ENCODE measurements at regions not wholly inside any gene's neighbourhood (a gene's known extent, or its start where the extent isn't known, plus 50 kb on each side); places are given as distances from the start of the nearest gene placed in this dataset.

DNA sequence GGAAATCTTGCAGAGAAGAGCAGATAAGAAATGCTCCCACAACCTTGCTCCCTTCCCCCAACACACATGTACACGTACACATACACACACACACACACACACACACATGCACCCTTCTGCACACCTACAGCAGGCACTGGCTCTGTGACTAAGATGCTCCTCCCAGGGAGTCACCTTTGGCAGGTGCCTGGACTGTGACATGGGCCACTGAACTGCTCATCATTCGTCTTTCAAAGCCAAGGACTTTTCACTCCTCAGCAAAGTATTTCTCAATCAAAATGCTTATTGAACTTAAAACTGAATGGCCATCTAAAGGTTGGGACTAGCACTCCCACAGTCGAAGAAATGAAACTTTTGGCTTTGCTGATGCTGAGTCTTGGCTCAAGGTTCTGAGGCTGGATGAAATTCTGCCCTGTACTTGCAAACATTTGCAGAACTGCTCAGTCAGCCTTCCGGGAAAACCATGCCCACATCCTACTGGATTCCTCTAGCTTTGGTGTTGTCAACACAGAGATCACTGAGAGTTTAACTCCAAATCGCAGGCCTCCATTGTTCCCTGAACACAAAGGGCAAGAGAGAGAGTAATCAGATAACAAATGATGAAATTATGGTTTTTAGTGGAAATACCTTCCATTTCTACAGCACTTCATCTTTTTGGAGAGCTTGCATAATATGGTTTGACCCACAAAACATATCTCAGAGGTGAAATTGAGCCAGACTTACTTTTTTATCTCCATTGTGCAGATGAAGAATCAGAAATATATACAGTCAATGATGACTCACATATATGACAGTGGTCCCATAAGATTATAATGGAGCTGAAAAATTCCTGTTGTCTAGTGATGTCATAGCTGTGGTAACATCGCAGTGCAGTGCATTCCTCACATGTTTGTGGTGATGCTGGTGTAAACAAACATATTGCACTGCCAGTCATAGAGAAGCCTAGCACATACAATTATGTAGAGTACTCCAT is 72.4 kb upstream of the BCAR3 start:
- peak; percentile 97 for DNase-seq (ENCODE audit: low read depth)
- no peak overlapping the region for H3K4me3 ChIP-seq (ENCODE audit: low read depth, low read length)
- TF ChIP-seq, protein P1, sequence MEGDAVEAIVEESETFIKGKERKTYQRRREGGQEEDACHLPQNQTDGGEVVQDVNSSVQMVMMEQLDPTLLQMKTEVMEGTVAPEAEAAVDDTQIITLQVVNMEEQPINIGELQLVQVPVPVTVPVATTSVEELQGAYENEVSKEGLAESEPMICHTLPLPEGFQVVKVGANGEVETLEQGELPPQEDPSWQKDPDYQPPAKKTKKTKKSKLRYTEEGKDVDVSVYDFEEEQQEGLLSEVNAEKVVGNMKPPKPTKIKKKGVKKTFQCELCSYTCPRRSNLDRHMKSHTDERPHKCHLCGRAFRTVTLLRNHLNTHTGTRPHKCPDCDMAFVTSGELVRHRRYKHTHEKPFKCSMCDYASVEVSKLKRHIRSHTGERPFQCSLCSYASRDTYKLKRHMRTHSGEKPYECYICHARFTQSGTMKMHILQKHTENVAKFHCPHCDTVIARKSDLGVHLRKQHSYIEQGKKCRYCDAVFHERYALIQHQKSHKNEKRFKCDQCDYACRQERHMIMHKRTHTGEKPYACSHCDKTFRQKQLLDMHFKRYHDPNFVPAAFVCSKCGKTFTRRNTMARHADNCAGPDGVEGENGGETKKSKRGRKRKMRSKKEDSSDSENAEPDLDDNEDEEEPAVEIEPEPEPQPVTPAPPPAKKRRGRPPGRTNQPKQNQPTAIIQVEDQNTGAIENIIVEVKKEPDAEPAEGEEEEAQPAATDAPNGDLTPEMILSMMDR (conservative IDR thresholded peaks at IDR 0.05; ENCODE audit: low read depth, low read length), result no peak

DNA sequence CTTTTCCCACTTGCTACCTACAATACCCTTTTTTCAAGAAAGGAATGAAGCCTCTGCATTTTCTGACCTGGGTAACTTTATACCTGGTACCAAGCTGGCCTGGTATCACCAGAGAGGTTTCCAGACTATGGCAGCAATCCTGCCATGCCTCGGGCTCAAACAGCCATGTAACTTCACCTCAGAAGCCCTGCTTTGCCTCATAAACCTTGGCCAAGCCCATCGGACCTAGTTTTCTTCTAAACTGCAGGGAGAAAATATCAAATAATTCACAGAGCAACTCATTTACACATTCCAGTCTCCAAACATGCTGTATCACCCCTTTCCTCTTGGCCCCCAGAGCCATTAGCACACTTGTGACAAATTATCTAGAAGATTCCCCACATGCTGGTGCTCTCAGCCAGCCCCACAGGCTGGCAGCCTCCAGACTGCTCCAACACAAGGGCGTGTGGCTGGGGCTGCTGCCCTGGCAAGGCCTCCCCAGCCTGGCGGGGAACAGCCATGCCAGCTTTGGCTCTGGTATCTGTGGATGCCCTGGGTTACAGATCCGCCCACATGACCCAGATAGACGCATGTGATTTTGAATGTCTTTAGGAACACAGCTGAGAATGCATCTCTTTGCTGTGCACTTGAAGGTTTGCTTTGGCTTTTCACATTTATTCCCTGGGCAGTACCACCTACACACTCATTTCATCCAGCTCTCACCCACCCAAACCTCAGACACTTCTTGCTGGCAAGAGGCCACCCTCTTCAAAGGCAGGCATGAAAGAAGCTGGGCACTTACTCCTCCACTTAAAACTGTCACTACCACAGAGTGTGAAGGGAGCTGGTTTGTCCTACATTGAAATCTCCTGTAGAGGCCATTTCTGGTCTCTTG is 70.0 kb upstream of the BCAR3 start:
- no peak for DNase-seq (ENCODE audit: low read depth)
- no peak overlapping the region for H3K4me3 ChIP-seq (ENCODE audit: low read depth, low read length)

DNA sequence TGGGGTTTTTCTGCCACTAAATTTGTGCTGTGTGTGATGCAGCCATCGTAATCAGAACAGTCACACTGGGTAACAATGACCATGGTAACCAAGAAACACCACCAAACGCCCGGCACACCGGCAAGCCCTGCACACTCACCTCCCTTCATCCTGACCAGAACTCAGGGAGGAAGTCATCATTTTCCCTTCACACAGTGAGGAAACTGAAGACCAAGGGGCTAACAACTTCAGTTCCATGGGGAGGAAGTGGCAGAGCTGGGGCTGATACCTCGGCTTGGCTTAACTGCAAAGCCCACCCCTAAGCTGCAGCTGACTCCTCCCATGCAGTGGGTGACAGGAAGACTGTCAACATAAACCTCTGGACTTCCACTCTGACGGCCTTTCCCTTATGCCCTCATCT is 69.3 kb upstream of the BCAR3 start:
- DNase-seq (ENCODE audit: low read depth), result no peak
- no peak overlapping the region for H3K4me3 ChIP-seq (ENCODE audit: low read depth, low read length)
- TF ChIP-seq, protein P1 (conservative IDR thresholded peaks at IDR 0.05; ENCODE audit: low read depth, low read length), result no peak

More for the DNA sequence above, 70.0 kb upstream of the BCAR3 start:
- TF ChIP-seq, protein P1 (conservative IDR thresholded peaks at IDR 0.05; ENCODE audit: low read depth, low read length), result no peak

DNA sequence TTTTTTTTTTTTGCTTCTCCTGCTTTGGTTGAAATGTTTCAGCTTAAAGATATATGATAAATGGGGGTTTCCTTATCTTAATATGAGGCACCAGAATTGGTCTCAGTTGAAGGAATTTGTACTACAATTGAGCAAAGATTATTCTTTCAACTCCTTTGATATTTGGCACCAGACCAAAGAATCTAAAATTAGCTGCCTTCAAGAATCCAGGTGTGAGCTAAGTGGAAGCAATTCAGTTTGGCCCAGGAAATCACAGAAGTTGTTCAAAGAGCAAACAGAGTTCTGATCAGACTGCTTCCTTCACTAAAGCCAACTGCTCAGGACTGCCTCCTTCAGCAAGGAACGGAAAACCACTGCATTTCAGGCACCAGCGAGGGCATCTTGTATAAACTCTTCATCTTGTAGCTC is 68.3 kb upstream of the BCAR3 start:
- DNase-seq (ENCODE audit: low read depth), result peak; percentile 60
- no peak overlapping the region for H3K4me3 ChIP-seq (ENCODE audit: low read depth, low read length)
- TF ChIP-seq, protein P1 (conservative IDR thresholded peaks at IDR 0.05; ENCODE audit: low read depth, low read length), result peak; percentile 62

DNA sequence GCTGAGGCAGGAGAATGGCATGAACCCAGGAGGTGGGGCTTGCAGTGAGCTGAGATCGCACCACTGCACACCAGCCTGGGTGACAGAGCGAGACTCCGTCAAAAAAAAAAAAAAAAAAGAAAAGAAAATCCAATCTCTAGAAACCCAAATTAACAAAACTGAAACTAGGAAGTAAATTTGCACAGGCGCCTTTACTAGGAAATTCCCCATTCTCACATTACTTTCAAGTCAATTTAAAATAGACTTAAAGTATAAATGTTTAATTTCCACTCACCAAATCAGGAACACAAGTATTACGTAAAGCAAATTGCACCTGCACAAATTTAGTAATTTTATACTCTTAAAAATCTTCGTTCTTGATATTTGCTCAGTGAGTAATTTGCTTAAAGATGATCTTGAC is 67.8 kb upstream of the BCAR3 start:
- TF ChIP-seq, protein P1 (conservative IDR thresholded peaks at IDR 0.05; ENCODE audit: low read depth, low read length), result no peak
- no peak for DNase-seq (ENCODE audit: low read depth)
- H3K4me3 ChIP-seq (ENCODE audit: low read depth, low read length), result no peak overlapping the region

DNA sequence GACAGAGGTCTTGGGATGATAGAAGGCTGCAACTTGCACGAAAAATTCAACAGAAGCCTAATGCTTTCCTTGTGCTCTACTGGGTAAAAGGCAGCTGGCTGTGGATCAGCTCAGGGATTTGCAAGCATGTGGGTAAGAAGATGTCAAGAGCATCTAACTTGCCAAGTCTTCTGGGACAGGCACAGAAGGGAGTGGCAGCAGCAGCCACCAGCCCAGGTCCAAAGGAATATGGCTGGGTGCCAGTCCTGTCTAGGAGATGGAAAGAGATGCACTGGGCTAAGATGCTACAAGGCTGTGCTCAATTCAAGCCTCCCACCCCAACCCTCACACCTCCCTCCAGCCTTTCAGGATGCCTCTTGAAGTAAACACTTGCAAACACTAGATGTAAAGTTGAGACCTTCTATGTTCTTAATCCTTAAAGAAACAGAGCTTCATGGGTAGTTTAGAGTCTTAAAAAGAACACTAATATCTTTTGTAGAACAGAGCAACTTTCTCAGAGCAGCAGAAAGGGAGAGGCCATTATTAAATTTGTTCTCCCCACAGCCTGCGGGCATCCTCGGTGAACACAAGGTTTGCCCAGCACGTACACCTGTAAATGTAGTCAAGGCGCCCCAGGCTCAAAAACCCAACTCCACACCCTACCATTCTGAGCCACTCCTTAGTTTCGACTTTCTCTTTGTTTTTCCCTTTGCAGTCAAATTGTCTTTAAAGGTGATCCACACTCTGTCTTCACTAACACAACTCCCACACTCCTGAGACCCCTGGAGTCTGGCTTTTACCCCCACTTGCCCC is 64.6 kb upstream of the BCAR3 start:
- TF ChIP-seq, protein P1 (conservative IDR thresholded peaks at IDR 0.05; ENCODE audit: low read depth, low read length), result no peak
- DNase-seq (ENCODE audit: low read depth), result no peak

More for the DNA sequence above, 64.6 kb upstream of the BCAR3 start:
- H3K4me3 ChIP-seq (ENCODE audit: low read depth, low read length), result no peak overlapping the region

All from choroid plexus epithelial cell (primary cell).